Mesothelial cell of epicardium (in vitro differentiated cells): ENCODE measurements at regions not wholly inside any gene's neighbourhood (a gene's known extent, or its start where the extent isn't known, plus 50 kb on each side); places are given as distances from the start of the nearest gene placed in this dataset.
"Not testable (repeated sequence)": the region's sequence is repeated elsewhere in the genome, so short reads cannot be mapped to it uniquely, and the experiment has no call there.

Experiments used
- DNase-seq, 2 experiments: peaks; one replicate each; pipeline ENCODE4 v3.0.0; 2021; ENCODE audit warnings: low spot score in 2 of 2; ENCODE audit not compliant: unreplicated experiment in 2 of 2
- H3K27ac Mint-ChIP-seq: 2 replicates; pipeline ENCODE4 v1.8.0; 2021; ENCODE audit warnings: mixed read lengths
- H3K27me3 Mint-ChIP-seq: 2 replicates; pipeline ENCODE4 v1.8.0; 2021; ENCODE audit warnings: low read depth, mixed read lengths
- H3K36me3 Mint-ChIP-seq: 2 replicates; pipeline ENCODE4 v1.8.0; 2021; ENCODE audit warnings: mixed read lengths
- H3K4me1 Mint-ChIP-seq: 2 replicates; pipeline ENCODE4 v1.8.0; 2021; ENCODE audit warnings: mixed read lengths
- H3K4me3 Mint-ChIP-seq: 2 replicates; pipeline ENCODE4 v1.8.0; 2021; ENCODE audit warnings: mild to moderate bottlenecking, moderate library complexity, mixed read lengths
- H3K9me3 Mint-ChIP-seq: 2 replicates; pipeline ENCODE4 v1.8.0; 2021; ENCODE audit warnings: mixed read lengths
- TF ChIP-seq, protein P1 (sequence below): fragments of 200-600 bp; sonication (generic); IDR thresholded peaks from one replicate; pipeline ENCODE4 v1.5.0; 2021; ENCODE audit warnings: antibody characterized with exemption; ENCODE audit not compliant: unreplicated experiment

DNA sequence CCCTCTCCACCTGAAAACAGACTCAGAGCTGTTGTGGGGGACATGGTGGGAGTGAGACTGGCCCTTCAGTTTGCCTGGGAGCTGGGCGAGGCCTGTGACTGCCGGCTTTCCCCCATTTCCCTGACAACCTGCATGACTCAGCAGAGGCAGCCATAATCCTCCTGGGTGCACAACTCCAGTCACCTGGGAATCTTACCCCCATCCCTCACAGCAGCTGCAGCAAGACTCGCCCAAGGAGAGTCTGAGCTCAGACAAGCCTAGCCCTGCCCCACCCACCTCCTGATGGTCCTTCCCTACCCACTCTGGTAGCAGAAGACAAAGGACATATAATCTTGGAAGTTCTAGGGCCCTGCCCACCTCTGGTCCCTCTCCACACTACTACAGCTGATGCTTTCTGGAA, 207.3 kb upstream of the ARID2 start:
- H3K27ac Mint-ChIP-seq = no peak overlapping the region
- H3K4me1 Mint-ChIP-seq = no peaks in the 10 kb centered on the region
- H3K9me3 Mint-ChIP-seq = peaks cover 42% of the 10 kb centered on the region
- no peak overlapping the region for H3K4me3 Mint-ChIP-seq
- TF ChIP-seq, protein P1, sequence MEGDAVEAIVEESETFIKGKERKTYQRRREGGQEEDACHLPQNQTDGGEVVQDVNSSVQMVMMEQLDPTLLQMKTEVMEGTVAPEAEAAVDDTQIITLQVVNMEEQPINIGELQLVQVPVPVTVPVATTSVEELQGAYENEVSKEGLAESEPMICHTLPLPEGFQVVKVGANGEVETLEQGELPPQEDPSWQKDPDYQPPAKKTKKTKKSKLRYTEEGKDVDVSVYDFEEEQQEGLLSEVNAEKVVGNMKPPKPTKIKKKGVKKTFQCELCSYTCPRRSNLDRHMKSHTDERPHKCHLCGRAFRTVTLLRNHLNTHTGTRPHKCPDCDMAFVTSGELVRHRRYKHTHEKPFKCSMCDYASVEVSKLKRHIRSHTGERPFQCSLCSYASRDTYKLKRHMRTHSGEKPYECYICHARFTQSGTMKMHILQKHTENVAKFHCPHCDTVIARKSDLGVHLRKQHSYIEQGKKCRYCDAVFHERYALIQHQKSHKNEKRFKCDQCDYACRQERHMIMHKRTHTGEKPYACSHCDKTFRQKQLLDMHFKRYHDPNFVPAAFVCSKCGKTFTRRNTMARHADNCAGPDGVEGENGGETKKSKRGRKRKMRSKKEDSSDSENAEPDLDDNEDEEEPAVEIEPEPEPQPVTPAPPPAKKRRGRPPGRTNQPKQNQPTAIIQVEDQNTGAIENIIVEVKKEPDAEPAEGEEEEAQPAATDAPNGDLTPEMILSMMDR = no peak
- H3K27me3 Mint-ChIP-seq = no peaks in the 10 kb centered on the region
- no peak for DNase-seq
- no peaks in the 10 kb centered on the region for H3K36me3 Mint-ChIP-seq

GRCh38 chr12:45526823-45527222, 202.7 kb upstream of the ARID2 start:
- H3K27ac Mint-ChIP-seq, H3K4me1 Mint-ChIP-seq, H3K36me3 Mint-ChIP-seq, H3K4me3 Mint-ChIP-seq, H3K27me3 Mint-ChIP-seq, DNase-seq: not testable (repeated sequence)
- peaks cover 61% of the 10 kb centered on the region for H3K9me3 Mint-ChIP-seq

- no peaks in the 10 kb centered on the region for H3K36me3 Mint-ChIP-seq
- no peak overlapping the region for H3K4me3 Mint-ChIP-seq
- H3K4me1 Mint-ChIP-seq = peaks cover 1% of the 10 kb centered on the region
- H3K27me3 Mint-ChIP-seq = no peaks in the 10 kb centered on the region
- TF ChIP-seq, protein P1 = no peak
- no peak for DNase-seq
- peaks cover 20% of the 10 kb centered on the region for H3K9me3 Mint-ChIP-seq
- H3K27ac Mint-ChIP-seq = no peak overlapping the region
Measured at GRCh38 chr12:45532113-45532512, 197.4 kb upstream of the ARID2 start.

- Mint-ChIP-seq H3K9me3 (no peaks in the 10 kb centered on the region), H3K27ac (no peak overlapping the region), H3K4me1 (peaks cover 5% of the 10 kb centered on the region), H3K27me3 (no peaks in the 10 kb centered on the region), H3K4me3 (no peak overlapping the region), H3K36me3 (no peaks in the 10 kb centered on the region)
- TF ChIP-seq, protein P1 = no peak
- no peak for DNase-seq
Measured at GRCh38 chr12:45535610-45536180, 193.8 kb upstream of the ARID2 start.

DNA sequence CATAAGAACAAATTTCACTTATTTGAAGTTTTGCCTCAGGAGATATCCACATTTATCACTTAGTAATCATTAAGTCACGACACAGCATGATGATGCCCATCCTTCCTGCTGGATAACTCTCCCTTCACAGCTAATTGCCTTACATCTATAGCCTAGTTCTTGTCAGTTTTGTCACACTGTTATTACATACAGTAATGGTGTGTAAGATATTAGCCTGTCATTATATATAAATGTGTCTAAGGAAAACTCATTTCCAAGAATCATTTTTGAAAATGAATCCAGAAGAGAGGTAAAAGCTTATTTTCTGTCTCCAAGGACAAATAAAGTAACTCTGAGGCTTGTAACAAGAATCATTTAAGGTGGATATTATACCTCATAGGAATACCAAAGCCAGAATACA, 193.2 kb upstream of the ARID2 start:
- H3K36me3 Mint-ChIP-seq = no peaks in the 10 kb centered on the region
- TF ChIP-seq, protein P1 = no peak
- H3K27ac Mint-ChIP-seq = no peak overlapping the region

DNA sequence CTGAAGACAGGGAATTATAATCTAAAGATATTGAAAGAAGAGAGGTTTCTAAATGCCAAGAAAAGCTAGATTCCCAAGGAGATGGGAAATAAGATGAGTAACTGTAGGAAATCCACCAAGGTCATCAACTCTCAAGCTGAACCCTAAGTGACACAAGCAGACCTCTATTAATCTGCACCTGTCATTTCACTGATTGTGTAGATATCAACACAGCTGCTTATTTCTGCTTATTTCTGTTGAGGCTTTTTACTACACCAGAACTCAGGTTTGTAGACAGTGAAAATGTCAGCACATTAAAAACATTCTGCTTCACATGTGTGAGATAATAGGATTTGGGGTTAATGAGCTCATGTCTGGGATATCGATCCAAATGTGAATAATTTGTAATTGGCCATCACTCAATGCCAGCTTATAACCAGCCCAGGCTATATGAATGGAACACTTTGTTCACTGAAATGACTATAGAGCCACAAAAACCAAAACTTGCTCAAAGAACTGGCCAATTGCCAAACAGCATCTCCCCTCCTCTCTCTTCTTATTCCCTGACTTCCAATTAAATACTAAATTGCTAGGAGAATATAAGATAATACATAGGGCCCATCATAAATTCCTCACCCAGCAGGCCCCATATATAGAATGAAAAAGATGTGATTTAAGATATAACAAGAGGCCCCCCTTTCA, 188.7 kb upstream of the ARID2 start:
- Mint-ChIP-seq H3K9me3 (no peaks in the 10 kb centered on the region), H3K4me3 (no peak overlapping the region), H3K27me3 (peaks cover 10% of the 10 kb centered on the region), H3K36me3 (no peaks in the 10 kb centered on the region), H3K4me1 (peaks cover 5% of the 10 kb centered on the region), H3K27ac (no peak overlapping the region)
- DNase-seq = no peak
- TF ChIP-seq, protein P1 = no peak

More for the DNA sequence above, 193.2 kb upstream of the ARID2 start:
- no peak for DNase-seq
- H3K9me3 Mint-ChIP-seq = no peaks in the 10 kb centered on the region
- H3K4me3 Mint-ChIP-seq = no peak overlapping the region
- no peaks in the 10 kb centered on the region for H3K27me3 Mint-ChIP-seq
- H3K4me1 Mint-ChIP-seq = peaks cover 5% of the 10 kb centered on the region
